ENCODE measurements at regions not wholly inside any gene's neighbourhood (a gene's known extent, or its start where the extent isn't known, plus 50 kb on each side); places are given as distances from the start of the nearest gene placed in this dataset.

DNA sequence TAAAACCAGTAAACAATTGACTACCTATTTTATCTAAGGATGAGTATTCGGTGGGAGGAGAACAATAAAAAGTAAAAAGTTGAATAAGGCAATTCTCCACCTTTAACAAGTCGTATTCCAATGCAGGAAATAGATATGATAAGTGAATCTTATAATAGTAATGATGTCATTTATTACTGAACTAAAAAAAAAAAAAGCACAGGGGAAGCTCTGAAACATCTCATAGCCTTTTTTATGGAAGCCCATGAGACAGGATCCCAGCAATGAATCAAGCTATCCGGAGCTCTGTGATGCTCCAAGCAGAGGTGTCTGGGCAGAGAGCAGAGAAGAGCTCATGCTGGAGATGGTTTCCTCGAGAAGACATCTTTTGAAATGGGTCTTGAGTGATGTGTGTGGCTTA is 376.0 kb downstream of the ICE1 start:
- no peak for TF ChIP-seq CTCF (conservative IDR thresholded peaks at IDR 0.05 in 1 of 2, IDR thresholded peaks at IDR 0.05 in 1 of 2; ENCODE audit: low read depth in 1 of 2, low read length in 2 of 2)
- TF ChIP-seq EZH2 (IDR thresholded peaks at IDR 0.05; ENCODE audit: low read length, missing control alignments) = no peak

Measured in fibroblast of lung (primary cell).